ENCODE measurements at regions not wholly inside any gene's neighbourhood (a gene's known extent, or its start where the extent isn't known, plus 50 kb on each side); places are given as distances from the start of the nearest gene placed in this dataset.

DNA sequence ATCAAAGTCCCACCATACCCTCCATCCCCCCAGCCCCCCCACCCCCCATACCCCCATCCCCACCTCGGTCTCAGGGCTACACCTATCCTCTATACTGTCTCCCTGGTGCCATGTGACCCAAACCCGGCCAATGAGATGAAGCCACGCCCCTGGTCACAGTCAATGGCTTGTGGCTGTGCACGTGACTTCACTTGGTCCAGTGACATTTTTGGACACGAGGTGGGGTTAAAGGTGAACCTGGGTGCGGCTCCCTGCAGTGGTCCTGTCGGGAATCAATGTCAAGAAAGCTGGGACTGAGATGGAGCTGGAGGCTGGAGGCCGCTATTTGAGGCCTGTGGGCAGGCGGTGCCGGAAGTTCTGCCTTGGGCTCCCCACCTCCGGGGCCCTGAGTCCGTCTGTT lies 100.7 kb upstream of the MAP1LC3B2 start:
- no peaks in the 10 kb centered on the region for H3K36me3 ChIP-seq (ENCODE audit: control insufficient read depth, insufficient read depth, low read length)
- peaks cover 51% of the 10 kb centered on the region for H3K4me1 ChIP-seq (ENCODE audit: control insufficient read depth, insufficient read depth, low read length)
- DNase-seq (ENCODE audit: low read depth, low spot score) (no peak), ATAC-seq (no peak)
- intact Hi-C loops (cut with micrococcal nuclease; ENCODE audit: unreplicated experiment), result loop anchor here (10.0 kb wide), 1 partner anchor 136 kb away; no protein-coding TSS in a partner anchor
- in situ Hi-C loops (cut with HindIII; ENCODE audit: low pct_unique_long_range_greater_than_20kb, low sequenced_read_pairs), result no loop called here
- BruUV-seq (replicated peaks), result no TSS peak
- no peaks in the 10 kb centered on the region for H3K27me3 ChIP-seq (ENCODE audit: control insufficient read depth, insufficient read depth, low read length)
- POLR2A ChIA-PET, result no interaction called here
- H3K4me3 ChIP-seq (ENCODE audit: low read depth in 2 of 2, low read length in 2 of 2), result no peak overlapping the region
- no peaks in the 10 kb centered on the region for H3K9me3 ChIP-seq (ENCODE audit: control insufficient read depth, insufficient read depth, low read depth, low read length)
- CTCF ChIA-PET, result no interaction called here
- peak overlapping the region; percentile 86 for H3K27ac ChIP-seq (ENCODE audit: low read length)
- no peak for TF ChIP-seq TCF7L2 (IDR thresholded peaks at IDR 0.05; ENCODE audit: low read depth, low read length)
- TF ChIP-seq, protein P1, sequence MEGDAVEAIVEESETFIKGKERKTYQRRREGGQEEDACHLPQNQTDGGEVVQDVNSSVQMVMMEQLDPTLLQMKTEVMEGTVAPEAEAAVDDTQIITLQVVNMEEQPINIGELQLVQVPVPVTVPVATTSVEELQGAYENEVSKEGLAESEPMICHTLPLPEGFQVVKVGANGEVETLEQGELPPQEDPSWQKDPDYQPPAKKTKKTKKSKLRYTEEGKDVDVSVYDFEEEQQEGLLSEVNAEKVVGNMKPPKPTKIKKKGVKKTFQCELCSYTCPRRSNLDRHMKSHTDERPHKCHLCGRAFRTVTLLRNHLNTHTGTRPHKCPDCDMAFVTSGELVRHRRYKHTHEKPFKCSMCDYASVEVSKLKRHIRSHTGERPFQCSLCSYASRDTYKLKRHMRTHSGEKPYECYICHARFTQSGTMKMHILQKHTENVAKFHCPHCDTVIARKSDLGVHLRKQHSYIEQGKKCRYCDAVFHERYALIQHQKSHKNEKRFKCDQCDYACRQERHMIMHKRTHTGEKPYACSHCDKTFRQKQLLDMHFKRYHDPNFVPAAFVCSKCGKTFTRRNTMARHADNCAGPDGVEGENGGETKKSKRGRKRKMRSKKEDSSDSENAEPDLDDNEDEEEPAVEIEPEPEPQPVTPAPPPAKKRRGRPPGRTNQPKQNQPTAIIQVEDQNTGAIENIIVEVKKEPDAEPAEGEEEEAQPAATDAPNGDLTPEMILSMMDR (IDR thresholded peaks at IDR 0.05), result no peak
- TF ChIP-seq, protein P2, sequence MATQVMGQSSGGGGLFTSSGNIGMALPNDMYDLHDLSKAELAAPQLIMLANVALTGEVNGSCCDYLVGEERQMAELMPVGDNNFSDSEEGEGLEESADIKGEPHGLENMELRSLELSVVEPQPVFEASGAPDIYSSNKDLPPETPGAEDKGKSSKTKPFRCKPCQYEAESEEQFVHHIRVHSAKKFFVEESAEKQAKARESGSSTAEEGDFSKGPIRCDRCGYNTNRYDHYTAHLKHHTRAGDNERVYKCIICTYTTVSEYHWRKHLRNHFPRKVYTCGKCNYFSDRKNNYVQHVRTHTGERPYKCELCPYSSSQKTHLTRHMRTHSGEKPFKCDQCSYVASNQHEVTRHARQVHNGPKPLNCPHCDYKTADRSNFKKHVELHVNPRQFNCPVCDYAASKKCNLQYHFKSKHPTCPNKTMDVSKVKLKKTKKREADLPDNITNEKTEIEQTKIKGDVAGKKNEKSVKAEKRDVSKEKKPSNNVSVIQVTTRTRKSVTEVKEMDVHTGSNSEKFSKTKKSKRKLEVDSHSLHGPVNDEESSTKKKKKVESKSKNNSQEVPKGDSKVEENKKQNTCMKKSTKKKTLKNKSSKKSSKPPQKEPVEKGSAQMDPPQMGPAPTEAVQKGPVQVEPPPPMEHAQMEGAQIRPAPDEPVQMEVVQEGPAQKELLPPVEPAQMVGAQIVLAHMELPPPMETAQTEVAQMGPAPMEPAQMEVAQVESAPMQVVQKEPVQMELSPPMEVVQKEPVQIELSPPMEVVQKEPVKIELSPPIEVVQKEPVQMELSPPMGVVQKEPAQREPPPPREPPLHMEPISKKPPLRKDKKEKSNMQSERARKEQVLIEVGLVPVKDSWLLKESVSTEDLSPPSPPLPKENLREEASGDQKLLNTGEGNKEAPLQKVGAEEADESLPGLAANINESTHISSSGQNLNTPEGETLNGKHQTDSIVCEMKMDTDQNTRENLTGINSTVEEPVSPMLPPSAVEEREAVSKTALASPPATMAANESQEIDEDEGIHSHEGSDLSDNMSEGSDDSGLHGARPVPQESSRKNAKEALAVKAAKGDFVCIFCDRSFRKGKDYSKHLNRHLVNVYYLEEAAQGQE (IDR thresholded peaks at IDR 0.05; ENCODE audit: insufficient read depth in 1 of 2, low read depth in 2 of 2, low read length in 1 of 2), result no peak
- no peak for TF ChIP-seq SIN3A (IDR thresholded peaks at IDR 0.05; ENCODE audit: borderline replicate concordance, insufficient read depth, low read depth, low read length)
- no peak for TF ChIP-seq POLR2AphosphoS5 (IDR thresholded peaks at IDR 0.05; ENCODE audit: low read depth, low read length)

DNA sequence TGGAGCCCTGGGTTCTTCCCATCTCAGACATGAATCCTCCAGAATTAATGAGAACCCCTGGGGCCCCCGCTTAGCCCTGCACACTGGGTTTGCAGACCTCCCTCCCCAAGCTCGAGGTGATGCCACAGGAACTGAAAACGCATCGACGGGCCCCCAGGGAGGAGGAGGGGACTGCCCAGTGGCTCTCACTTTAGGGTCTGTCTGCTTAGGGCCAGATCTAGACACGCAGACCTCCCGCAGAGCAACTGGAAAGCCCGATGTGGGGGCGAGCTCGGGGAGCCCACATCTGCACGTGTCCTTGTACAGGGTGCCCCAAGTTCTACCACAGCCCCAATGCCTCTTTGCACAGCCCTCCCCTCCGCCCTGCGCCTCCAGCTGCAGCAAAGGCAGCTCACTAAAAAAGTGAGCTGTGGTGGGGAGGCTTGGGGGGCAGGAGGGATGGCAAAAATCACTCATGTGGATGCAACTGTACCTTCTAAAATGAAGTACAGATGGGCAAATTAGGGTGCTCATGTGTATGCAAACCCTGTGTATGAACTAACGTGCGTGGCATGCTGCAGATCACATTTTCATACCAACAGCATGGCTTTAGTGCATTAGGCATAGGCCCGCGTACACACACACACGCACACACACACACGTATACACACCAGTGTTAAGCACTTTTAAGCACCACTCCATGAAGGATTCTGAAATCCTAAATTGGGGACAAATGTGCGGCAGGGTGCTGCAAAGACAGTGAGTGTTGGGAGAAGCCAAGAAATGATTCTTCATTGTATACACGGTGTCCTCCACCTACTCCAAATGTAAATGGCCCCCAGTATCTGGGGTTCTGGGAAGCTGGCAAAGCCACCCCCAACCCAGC lies 99.9 kb upstream of the MAP1LC3B2 start:
- intact Hi-C loops (cut with micrococcal nuclease; ENCODE audit: unreplicated experiment) (loop anchor here (10.0 kb wide), 1 partner anchor 136 kb away; no protein-coding TSS in a partner anchor), in situ Hi-C loops (cut with HindIII; ENCODE audit: low pct_unique_long_range_greater_than_20kb, low sequenced_read_pairs) (no loop called here)
- H3K4me1 ChIP-seq (ENCODE audit: control insufficient read depth, insufficient read depth, low read length), result peaks cover 51% of the 10 kb centered on the region
- TF ChIP-seq, protein P1 (IDR thresholded peaks at IDR 0.05), result no peak
- TF ChIP-seq POLR2AphosphoS5 (IDR thresholded peaks at IDR 0.05; ENCODE audit: low read depth, low read length), result no peak
- no peak for TF ChIP-seq SIN3A (IDR thresholded peaks at IDR 0.05; ENCODE audit: borderline replicate concordance, insufficient read depth, low read depth, low read length)
- TF ChIP-seq, protein P2 (IDR thresholded peaks at IDR 0.05; ENCODE audit: insufficient read depth in 1 of 2, low read depth in 2 of 2, low read length in 1 of 2), result no peak
- TF ChIP-seq TCF7L2 (IDR thresholded peaks at IDR 0.05; ENCODE audit: low read depth, low read length), result no peak
- H3K9me3 ChIP-seq (ENCODE audit: control insufficient read depth, insufficient read depth, low read depth, low read length), result no peaks in the 10 kb centered on the region
- no peaks in the 10 kb centered on the region for H3K27me3 ChIP-seq (ENCODE audit: control insufficient read depth, insufficient read depth, low read length)
- POLR2A ChIA-PET, result no interaction called here
- CTCF ChIA-PET, result no interaction called here
- no peak overlapping the region for H3K4me3 ChIP-seq (ENCODE audit: low read depth in 2 of 2, low read length in 2 of 2)
- ATAC-seq, result no peak
- BruUV-seq (replicated peaks), result no TSS peak
- H3K36me3 ChIP-seq (ENCODE audit: control insufficient read depth, insufficient read depth, low read length), result no peaks in the 10 kb centered on the region
- no peak for DNase-seq (ENCODE audit: low read depth, low spot score)
- H3K27ac ChIP-seq (ENCODE audit: low read length), result peak overlapping the region; percentile 86

Data from Panc1 (cell line).